ENCODE measurements at regions not wholly inside any gene's neighbourhood (a gene's known extent, or its start where the extent isn't known, plus 50 kb on each side); places are given as distances from the start of the nearest gene placed in this dataset.
A peak's percentile ranks its signal among the peaks of the same experiment; 100 is the strongest.

DNA sequence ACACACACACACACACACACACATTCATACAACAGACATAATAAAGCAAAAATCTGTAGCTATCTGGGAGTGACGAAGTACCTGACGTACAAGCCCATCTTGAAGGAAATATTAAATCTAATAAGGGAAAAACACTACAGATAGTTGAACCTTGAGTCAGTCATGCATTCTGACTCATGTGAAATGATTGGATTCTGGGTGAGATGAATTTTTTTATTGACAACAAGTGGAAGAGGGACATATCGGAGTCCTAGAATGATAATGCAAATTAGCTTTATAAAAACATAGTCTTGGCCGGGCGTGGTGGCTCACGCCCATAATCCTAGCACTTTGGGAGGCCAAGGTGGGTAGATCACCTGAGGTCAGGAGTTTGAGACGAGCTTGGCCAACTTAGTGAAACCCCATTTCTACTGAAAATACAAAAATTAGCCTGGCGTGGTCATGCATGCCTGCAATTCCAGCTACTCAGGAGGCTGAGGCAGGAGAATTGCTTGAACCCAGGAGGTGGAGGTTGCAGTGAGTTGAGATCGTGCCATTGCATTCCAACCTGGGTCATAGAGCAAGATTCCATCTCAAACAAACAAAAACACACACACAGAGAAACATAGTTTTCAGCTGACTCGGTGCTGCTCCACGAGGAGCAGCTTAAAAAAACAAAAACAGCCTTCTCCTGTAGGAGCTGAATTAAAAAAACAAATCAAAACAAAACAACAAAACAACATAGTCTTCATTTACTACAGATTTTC lies 154.4 kb upstream of the MKLN1 start:
- TF ChIP-seq POLR2AphosphoS5 (IDR thresholded peaks at IDR 0.05; ENCODE audit: low read depth, low read length) (no peak), CTCF (IDR thresholded peaks at IDR 0.05 in 2 of 3, conservative IDR thresholded peaks at IDR 0.05 in 1 of 3; ENCODE audit: borderline replicate concordance in 1 of 3, insufficient read depth in 1 of 3, low read depth in 2 of 3, low read length in 2 of 3) (no peak), YY1 (IDR thresholded peaks at IDR 0.05; ENCODE audit: extremely low read depth, insufficient replicate concordance, low read depth, low read length) (no peak), POLR2A (IDR thresholded peaks at IDR 0.05; ENCODE audit: borderline replicate concordance, extremely low read depth, insufficient read depth, insufficient read length) (no peak), EZH2 (IDR thresholded peaks at IDR 0.05) (no peak), EGR1 (IDR thresholded peaks at IDR 0.05; ENCODE audit: low read depth) (no peak), ZFX (IDR thresholded peaks at IDR 0.05) (no peak), CEBPB (IDR thresholded peaks at IDR 0.05; ENCODE audit: low read depth) (no peak), EZH2phosphoT487 (IDR thresholded peaks at IDR 0.05; ENCODE audit: borderline replicate concordance) (no peak), RAD21 (IDR thresholded peaks at IDR 0.05; ENCODE audit: low read depth) (no peak), ZNF274 (IDR thresholded peaks at IDR 0.05; ENCODE audit: low read depth, low read length) (no peak), SIN3A (IDR thresholded peaks at IDR 0.05; ENCODE audit: low read depth) (no peak)
- TF ChIP-seq, protein P1, sequence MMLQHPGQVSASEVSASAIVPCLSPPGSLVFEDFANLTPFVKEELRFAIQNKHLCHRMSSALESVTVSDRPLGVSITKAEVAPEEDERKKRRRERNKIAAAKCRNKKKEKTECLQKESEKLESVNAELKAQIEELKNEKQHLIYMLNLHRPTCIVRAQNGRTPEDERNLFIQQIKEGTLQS (IDR thresholded peaks at IDR 0.05) = no peak
- TF ChIP-seq, protein P2, sequence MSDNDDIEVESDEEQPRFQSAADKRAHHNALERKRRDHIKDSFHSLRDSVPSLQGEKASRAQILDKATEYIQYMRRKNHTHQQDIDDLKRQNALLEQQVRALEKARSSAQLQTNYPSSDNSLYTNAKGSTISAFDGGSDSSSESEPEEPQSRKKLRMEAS (IDR thresholded peaks at IDR 0.05) = peak; percentile 23; the same call in 1 of the 2 replicates
